MM.1S (cell line): ENCODE measurements at regions not wholly inside any gene's neighbourhood (a gene's known extent, or its start where the extent isn't known, plus 50 kb on each side); places are given as distances from the start of the nearest gene placed in this dataset.
"Not testable (repeated sequence)": the region's sequence is repeated elsewhere in the genome, so short reads cannot be mapped to it uniquely, and the experiment has no call there.

ENCODE experiments used
- DNase-seq: peaks from one replicate; pipeline ENCODE4 v3.0.0-alpha.2; 2015
- H2AFZ ChIP-seq: fragments of 300-600 bp; sonication (generic); 2 replicates; pipeline ENCODE4 v1.6.0; 2016; ENCODE audit warnings: antibody characterized with exemption, low read length
- H3F3A ChIP-seq: fragments of 300-600 bp; sonication (generic); 2 replicates; pipeline ENCODE4 v1.6.1; 2016; ENCODE audit warnings: mild to moderate bottlenecking, antibody characterized with exemption, low read length, moderate library complexity, mixed read lengths; ENCODE audit not compliant: insufficient read depth
- H3K27ac ChIP-seq: fragments of 300-600 bp; sonication (generic); 2 replicates; pipeline ENCODE4 v1.5.1; 2016; ENCODE audit warnings: mild to moderate bottlenecking, low read length
- H3K27me3 ChIP-seq: fragments of 300-600 bp; sonication (generic); replicated peaks from 2 replicates; pipeline ENCODE4 v1.6.0; 2016; ENCODE audit warnings: low read length; ENCODE audit not compliant: insufficient read depth
- H3K36me3 ChIP-seq: fragments of 300-600 bp; sonication (generic); replicated peaks from 2 replicates; pipeline ENCODE4 v1.6.1; 2016; ENCODE audit warnings: mild to moderate bottlenecking, low read length, mixed read lengths; ENCODE audit not compliant: insufficient read depth
- H3K4me1 ChIP-seq: fragments of 300-600 bp; sonication (generic); 2 replicates; pipeline ENCODE4 v1.6.1; 2016; ENCODE audit warnings: low read length, mixed read lengths
- H3K4me2 ChIP-seq: fragments of 300-600 bp; sonication (generic); 2 replicates; pipeline ENCODE4 v1.6.0; 2016; ENCODE audit warnings: low read depth, low read length
- H3K4me3 ChIP-seq: fragments of 300-600 bp; sonication (generic); 2 replicates; pipeline ENCODE4 v1.5.1; 2016; ENCODE audit warnings: low read length, mixed read lengths
- H3K79me2 ChIP-seq: fragments of 300-600 bp; sonication (generic); 2 replicates; pipeline ENCODE4 v1.6.1; 2016; ENCODE audit warnings: mixed run types, low read length, mixed read lengths
- H3K9ac ChIP-seq: fragments of 300-600 bp; sonication (generic); 2 replicates; pipeline ENCODE4 v1.6.1; 2016; ENCODE audit warnings: low read length, mixed read lengths
- H3K9me2 ChIP-seq: fragments of 300-600 bp; sonication (generic); replicated peaks from 2 replicates; pipeline ENCODE4 v1.6.1; 2016; ENCODE audit warnings: mild to moderate bottlenecking, low read length, mixed read lengths; ENCODE audit not compliant: insufficient read depth
- H3K9me3 ChIP-seq: fragments of 300-600 bp; sonication (generic); replicated peaks from 2 replicates; pipeline ENCODE4 v1.6.1; 2016; ENCODE audit warnings: mild to moderate bottlenecking, low read length, mixed read lengths; ENCODE audit not compliant: insufficient read depth
- H4K20me1 ChIP-seq: fragments of 300-600 bp; sonication (generic); 2 replicates; pipeline ENCODE4 v1.6.1; 2016; ENCODE audit warnings: mild to moderate bottlenecking, low read length, moderate library complexity, mixed read lengths; ENCODE audit not compliant: insufficient read depth
- EZH2 ChIP-seq: fragments of 300-600 bp; sonication (generic); optimal IDR thresholded peaks from 2 replicates; pipeline ENCODE3; 2017; ENCODE audit warnings: low read depth, mild to moderate bottlenecking, antibody characterized with exemption, low read length, mixed read lengths
- EZH2phosphoT487 ChIP-seq: fragments of 300-600 bp; sonication (generic); IDR thresholded peaks from 2 replicates; pipeline ENCODE4 v1.6.1; 2018; ENCODE audit warnings: antibody characterized with exemption, low read length
- TF ChIP-seq, protein P1 (sequence below): fragments of 300-600 bp; sonication (generic); IDR thresholded peaks from 2 replicates; pipeline ENCODE4 v1.5.1; 2016; ENCODE audit warnings: antibody characterized with exemption, low read length, mixed read lengths

DNA sequence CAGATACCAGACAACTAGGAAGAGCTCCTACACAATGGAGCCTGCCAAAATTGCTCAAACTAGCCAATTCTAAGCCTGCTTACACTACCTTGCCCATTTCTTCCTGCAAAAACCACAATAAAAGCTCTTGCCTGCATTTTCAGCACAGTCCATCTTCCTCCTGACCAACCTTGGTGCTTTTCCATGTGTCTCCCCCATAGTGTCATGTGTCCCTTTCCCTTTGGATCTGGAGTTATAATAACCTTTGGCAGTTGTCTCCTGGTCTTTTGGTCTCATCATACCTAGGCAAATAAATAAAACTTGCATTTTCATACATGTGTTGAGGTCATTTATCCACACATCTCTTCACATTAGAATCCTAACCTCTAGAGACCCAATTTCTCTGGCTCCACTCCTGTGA is 203.1 kb upstream of the TRPC4 start:
- H3K9ac ChIP-seq = no peak overlapping the region
- no peak for DNase-seq
- no peaks in the 10 kb centered on the region for H3K9me3 ChIP-seq
- no peak overlapping the region for H2AFZ ChIP-seq
- no peak for TF ChIP-seq EZH2
- TF ChIP-seq EZH2phosphoT487 = no peak
- TF ChIP-seq, protein P1, sequence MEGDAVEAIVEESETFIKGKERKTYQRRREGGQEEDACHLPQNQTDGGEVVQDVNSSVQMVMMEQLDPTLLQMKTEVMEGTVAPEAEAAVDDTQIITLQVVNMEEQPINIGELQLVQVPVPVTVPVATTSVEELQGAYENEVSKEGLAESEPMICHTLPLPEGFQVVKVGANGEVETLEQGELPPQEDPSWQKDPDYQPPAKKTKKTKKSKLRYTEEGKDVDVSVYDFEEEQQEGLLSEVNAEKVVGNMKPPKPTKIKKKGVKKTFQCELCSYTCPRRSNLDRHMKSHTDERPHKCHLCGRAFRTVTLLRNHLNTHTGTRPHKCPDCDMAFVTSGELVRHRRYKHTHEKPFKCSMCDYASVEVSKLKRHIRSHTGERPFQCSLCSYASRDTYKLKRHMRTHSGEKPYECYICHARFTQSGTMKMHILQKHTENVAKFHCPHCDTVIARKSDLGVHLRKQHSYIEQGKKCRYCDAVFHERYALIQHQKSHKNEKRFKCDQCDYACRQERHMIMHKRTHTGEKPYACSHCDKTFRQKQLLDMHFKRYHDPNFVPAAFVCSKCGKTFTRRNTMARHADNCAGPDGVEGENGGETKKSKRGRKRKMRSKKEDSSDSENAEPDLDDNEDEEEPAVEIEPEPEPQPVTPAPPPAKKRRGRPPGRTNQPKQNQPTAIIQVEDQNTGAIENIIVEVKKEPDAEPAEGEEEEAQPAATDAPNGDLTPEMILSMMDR = no peak
- H3K36me3 ChIP-seq = no peaks in the 10 kb centered on the region
- H3K79me2 ChIP-seq = no peaks in the 10 kb centered on the region
- no peak overlapping the region for H3K27ac ChIP-seq
- H3K4me2 ChIP-seq = no peak overlapping the region
- no peaks in the 10 kb centered on the region for H3K9me2 ChIP-seq
- no peaks in the 10 kb centered on the region for H4K20me1 ChIP-seq
- no peaks in the 10 kb centered on the region for H3F3A ChIP-seq
- H3K27me3 ChIP-seq = no peaks in the 10 kb centered on the region
- H3K4me3 ChIP-seq = no peak overlapping the region
- H3K4me1 ChIP-seq = no peaks in the 10 kb centered on the region

DNA sequence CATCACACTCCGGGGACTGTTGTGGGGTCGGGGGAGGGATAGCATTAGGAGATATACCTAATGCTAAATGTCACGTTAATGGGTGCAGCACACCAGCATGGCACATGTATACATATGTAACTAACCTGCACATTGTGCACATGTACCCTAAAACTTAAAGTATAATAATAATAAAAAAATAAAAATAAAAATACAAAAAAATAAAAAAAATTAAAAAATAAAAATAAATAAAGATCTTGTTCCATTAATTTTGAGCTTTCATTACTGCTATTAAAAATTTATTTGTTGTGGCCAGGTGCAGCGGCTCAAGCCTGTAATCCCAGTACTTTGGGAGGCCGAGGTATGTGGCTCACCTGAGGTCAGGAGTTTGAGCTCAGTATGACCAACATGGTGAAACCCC is 201.8 kb upstream of the TRPC4 start:
- H3K79me2 ChIP-seq, H3K27ac ChIP-seq, H3F3A ChIP-seq, H3K27me3 ChIP-seq, H3K4me2 ChIP-seq, H3K9me3 ChIP-seq, H4K20me1 ChIP-seq, H3K4me1 ChIP-seq, H3K4me3 ChIP-seq, DNase-seq, H3K36me3 ChIP-seq, H3K9ac ChIP-seq, H3K9me2 ChIP-seq, H2AFZ ChIP-seq: not testable (repeated sequence)

DNA sequence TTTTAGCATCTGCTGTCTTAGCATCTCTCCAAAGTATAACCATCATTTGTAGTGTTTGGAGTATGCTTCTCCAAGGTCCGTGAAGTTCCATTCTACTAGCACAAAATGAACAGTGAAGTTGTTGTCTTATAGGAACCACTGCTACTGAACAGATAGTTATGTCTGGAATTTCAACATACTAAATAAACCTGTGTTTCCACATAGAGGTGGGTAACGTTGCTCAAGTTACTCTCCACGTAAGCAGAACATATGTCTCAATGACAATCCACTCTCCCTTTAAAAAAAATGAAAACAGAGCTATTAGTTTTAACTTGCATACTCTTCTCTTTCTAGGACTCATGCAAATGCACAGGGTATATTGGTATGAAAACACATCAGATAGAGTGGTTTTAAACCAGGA is 184.3 kb upstream of the TRPC4 start:
- Histone ChIP-seq H3K27me3 (no peaks in the 10 kb centered on the region), H3K4me1 (no peaks in the 10 kb centered on the region), H3K4me3 (no peak overlapping the region), H2AFZ (no peak overlapping the region), H3K9me2 (no peaks in the 10 kb centered on the region), H3K27ac (no peak overlapping the region), H3K4me2 (no peak overlapping the region), H3K36me3 (no peaks in the 10 kb centered on the region), H3K79me2 (no peaks in the 10 kb centered on the region), H3K9me3 (no peaks in the 10 kb centered on the region), H3K9ac (no peak overlapping the region), H3F3A (no peaks in the 10 kb centered on the region), H4K20me1 (no peaks in the 10 kb centered on the region)
- TF ChIP-seq, protein P1 = no peak
- TF ChIP-seq EZH2 (no peak), EZH2phosphoT487 (no peak)
- DNase-seq = no peak

DNA sequence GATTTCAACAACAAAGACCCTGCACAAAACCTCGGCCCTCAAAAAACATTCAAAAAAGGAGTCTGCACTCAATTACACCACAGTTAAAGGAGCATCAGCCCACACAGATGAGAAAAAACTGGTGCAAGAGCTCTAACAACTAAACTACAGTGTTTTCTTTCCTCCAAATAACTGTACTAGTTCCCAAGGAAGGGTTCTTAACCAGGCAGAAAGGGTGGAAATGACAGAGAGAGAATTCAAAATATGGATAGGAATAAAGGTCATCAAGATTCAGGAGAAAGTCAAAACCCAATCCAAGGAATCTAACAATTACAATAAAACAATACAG is 176.4 kb upstream of the TRPC4 start:
- no peaks in the 10 kb centered on the region for H3K9me3 ChIP-seq
- no peaks in the 10 kb centered on the region for H3K79me2 ChIP-seq
- H3K9ac ChIP-seq = no peak overlapping the region
- no peaks in the 10 kb centered on the region for H3K9me2 ChIP-seq
- H3K4me3 ChIP-seq = no peak overlapping the region
- no peak overlapping the region for H3K4me2 ChIP-seq
- TF ChIP-seq EZH2phosphoT487 (no peak), EZH2 (no peak)
- TF ChIP-seq, protein P1 = no peak
- H3K27ac ChIP-seq = no peak overlapping the region
- no peaks in the 10 kb centered on the region for H3K27me3 ChIP-seq
- no peaks in the 10 kb centered on the region for H4K20me1 ChIP-seq
- H3F3A ChIP-seq = no peaks in the 10 kb centered on the region
- H3K36me3 ChIP-seq = no peaks in the 10 kb centered on the region
- no peak for DNase-seq
- H2AFZ ChIP-seq = no peak overlapping the region
- H3K4me1 ChIP-seq = no peaks in the 10 kb centered on the region
